ENCODE measurements at regions not wholly inside any gene's neighbourhood (a gene's known extent, or its start where the extent isn't known, plus 50 kb on each side); places are given as distances from the start of the nearest gene placed in this dataset.
"Not testable (repeated sequence)": the region's sequence is repeated elsewhere in the genome, so short reads cannot be mapped to it uniquely, and the experiment has no call there.

DNA sequence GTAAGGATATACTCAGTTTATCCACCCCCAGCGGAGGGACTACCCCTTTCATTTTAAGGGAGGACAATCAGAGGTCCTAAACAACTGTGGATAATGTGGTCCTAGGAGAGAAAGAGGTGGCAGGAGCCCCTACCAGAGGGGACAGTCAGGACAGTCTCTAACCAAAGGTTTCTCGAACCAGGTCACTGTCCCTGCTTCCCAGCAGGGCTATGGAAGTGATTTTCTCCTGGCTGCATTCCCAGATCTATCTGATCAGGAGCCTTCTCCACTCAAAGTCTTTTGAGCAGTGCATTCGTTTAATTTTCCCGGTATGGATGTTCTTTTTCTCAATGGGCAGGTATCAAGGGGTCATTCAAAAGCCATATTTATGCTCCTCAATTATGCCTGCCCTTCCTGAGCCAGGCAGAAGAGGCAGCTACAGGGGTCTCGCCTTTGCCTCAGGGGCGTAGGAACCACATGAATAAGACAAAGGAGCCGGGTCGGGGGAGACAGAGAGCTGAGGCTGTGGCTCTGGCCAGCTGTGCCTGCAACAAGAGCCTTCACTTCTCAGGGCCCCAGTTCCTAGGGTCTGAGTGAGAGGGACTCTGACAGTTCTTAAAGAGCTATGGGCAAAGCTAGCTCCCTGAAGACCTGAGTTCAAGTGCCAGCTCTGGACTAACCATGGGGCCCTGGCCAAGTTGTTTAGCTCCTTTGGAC is 62.5 kb upstream of the DMRTB1 start:
- no peaks in the 10 kb centered on the region for H3K36me3 ChIP-seq
- H3K4me1 ChIP-seq (ENCODE audit: insufficient read depth) = no peaks in the 10 kb centered on the region
- H3K9me3 ChIP-seq = no peaks in the 10 kb centered on the region
- no peak overlapping the region for H3K27ac ChIP-seq
- 47 to 58% (median 55%) methylated on average over 8 of the region's 8 CpGs for WGBS, 3 donors
- no peaks in the 10 kb centered on the region for H3K27me3 ChIP-seq
- DNase-seq = no peak
- H3K4me3 ChIP-seq = no peak overlapping the region
- intact Hi-C loops (cut with DNase I) = no loop called here
- TF ChIP-seq EP300 (IDR thresholded peaks at IDR 0.05) (no peak), POLR2A (IDR thresholded peaks at IDR 0.05) (no peak), CTCF (IDR thresholded peaks at IDR 0.05) (no peak)

DNA sequence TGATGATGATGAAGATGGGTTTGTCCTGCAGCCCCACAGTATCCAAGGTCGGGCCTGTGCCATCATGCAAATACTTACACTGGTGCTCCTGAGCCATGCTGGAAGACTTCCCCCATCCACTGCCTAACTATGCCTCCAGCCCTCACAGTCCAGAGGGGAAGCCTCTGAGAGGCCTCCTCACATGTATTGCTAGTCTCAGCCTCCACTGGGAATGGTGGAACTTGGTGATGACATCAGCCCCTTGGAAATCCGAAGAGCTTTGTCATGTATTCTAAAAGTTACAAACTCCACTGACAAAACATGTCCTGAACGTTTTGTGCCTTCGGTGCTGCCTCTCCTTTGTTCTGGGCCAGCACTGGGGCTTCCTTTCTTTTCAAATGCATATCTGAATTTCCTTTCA is 61.1 kb upstream of the DMRTB1 start:
- H3K36me3 ChIP-seq = no peaks in the 10 kb centered on the region
- H3K9me3 ChIP-seq = no peaks in the 10 kb centered on the region
- DNase-seq = no peak
- intact Hi-C loops (cut with DNase I) = no loop called here
- H3K4me3 ChIP-seq = no peak overlapping the region
- TF ChIP-seq POLR2A (IDR thresholded peaks at IDR 0.05) = no peak
- no peak for TF ChIP-seq CTCF (IDR thresholded peaks at IDR 0.05)
- no peaks in the 10 kb centered on the region for H3K27me3 ChIP-seq
- WGBS, 3 donors = 67 to 68% (median 68%) methylated on average over 4 of the region's 4 CpGs
- H3K27ac ChIP-seq = no peak overlapping the region
- no peaks in the 10 kb centered on the region for H3K4me1 ChIP-seq (ENCODE audit: insufficient read depth)

- Histone ChIP-seq H3K4me3 (no peak overlapping the region), H3K36me3 (no peaks in the 10 kb centered on the region), H3K4me1 (ENCODE audit: insufficient read depth) (no peaks in the 10 kb centered on the region), H3K27me3 (no peaks in the 10 kb centered on the region), H3K9me3 (no peaks in the 10 kb centered on the region), H3K27ac (no peak overlapping the region)
- peak in 1 of 5 donors; percentile 2 for DNase-seq
- TF ChIP-seq EP300 (IDR thresholded peaks at IDR 0.05) (no peak), POLR2A (IDR thresholded peaks at IDR 0.05) (no peak), CTCF (IDR thresholded peaks at IDR 0.05) (no peak)
- intact Hi-C loops (cut with DNase I) = no loop called here
- 88 to 91% (median 89%) methylated on average over 20 of the region's 20 CpGs for WGBS, 3 donors
Observed at GRCh38 chr1:53398576-53399365, 60.4 kb upstream of the DMRTB1 start.

GRCh38 chr1:53399370-53400133 is 59.6 kb upstream of the DMRTB1 start:
- H3K36me3 ChIP-seq; H3K9me3 ChIP-seq; H3K27me3 ChIP-seq; H3K4me3 ChIP-seq; H3K27ac ChIP-seq; H3K4me1 ChIP-seq (ENCODE audit: insufficient read depth); intact Hi-C loops (cut with DNase I): not testable (repeated sequence)
- 72 to 78% (median 74%) methylated on average over 15 of the region's 15 CpGs for WGBS, 3 donors
- DNase-seq = peak in 1 of 5 donors; percentile 0

All from ovary (tissue), 7 donors.